ENCODE measurements at regions not wholly inside any gene's neighbourhood (a gene's known extent, or its start where the extent isn't known, plus 50 kb on each side); places are given as distances from the start of the nearest gene placed in this dataset.

- no peak for TF ChIP-seq POLR2A (IDR thresholded peaks at IDR 0.05)
- no peak for TF ChIP-seq CTCF (IDR thresholded peaks at IDR 0.05)
These were observed 251.2 kb upstream of the OBI1 start for GRCh38 chr13:78910147-78910546.
